Glomerular visceral epithelial cell (primary cell): ENCODE measurements at regions not wholly inside any gene's neighbourhood (a gene's known extent, or its start where the extent isn't known, plus 50 kb on each side); places are given as distances from the start of the nearest gene placed in this dataset.
A peak's percentile ranks its signal among the peaks of the same experiment; 100 is the strongest.
"Not testable (repeated sequence)": the region's sequence is repeated elsewhere in the genome, so short reads cannot be mapped to it uniquely, and the experiment has no call there.

Experiments used
- DNase-seq: peaks from one replicate; pipeline ENCODE4 v3.0.0-alpha.2; 2016; ENCODE audit errors: extremely low spot score

DNA sequence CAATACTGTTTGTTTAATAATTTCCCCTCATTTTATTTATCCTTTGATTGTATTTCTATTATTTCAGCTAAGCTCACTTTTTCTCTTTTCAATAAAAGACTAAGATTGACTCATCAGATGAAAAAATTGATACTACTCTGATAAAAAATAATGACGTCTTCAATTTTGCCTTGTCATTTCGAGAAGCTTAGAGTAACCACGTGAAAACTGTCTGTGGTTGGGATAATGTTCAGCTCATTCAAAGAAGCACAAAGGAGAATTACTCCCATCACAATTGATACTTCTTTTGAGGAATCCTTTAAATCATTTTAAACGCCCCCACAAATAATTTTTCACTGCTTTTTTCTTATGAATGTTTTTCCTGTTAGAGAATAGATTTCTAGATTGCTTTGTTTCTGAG is 318.7 kb upstream of the SLITRK1 start:
- DNase-seq: no peak

DNA sequence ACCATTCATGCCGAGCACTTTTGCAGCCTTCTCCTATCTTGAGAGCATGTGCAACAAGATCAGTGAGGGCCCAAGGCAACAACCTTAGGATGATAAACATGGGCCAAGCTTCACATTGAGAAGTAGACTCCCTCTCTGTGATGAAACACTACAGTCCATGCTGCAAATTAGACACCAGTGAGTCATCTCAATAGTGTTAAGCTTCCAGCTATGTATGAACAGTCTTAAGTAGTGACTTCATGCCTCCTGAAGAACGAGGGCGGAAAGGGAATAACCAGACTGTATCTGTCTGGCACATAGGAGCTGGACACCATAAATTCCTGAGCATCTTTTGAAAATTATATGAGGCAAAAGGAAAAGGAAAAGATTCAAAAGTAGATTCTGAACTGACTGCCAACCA is 309.9 kb upstream of the SLITRK1 start:
- peak; percentile 83 for DNase-seq

DNA sequence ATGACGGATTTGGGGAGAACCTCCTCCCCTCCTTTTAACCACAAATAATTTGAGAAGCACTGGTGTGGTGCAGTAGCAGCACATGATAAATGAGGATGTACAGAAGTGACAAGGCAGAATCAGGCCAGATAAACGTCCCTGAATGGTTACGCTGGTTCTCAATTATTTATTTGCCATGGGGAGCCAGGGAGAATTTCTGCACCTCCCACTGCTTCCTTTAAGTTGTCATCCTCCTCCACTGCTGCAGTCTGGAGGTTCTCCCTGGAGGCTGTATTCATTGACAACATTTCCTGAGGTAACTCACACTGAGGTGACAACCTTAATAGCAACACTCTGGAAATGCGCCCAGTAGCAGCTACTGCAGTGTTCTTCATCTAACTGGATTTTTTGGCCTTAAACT is 308.9 kb upstream of the SLITRK1 start:
- no peak for DNase-seq

DNA sequence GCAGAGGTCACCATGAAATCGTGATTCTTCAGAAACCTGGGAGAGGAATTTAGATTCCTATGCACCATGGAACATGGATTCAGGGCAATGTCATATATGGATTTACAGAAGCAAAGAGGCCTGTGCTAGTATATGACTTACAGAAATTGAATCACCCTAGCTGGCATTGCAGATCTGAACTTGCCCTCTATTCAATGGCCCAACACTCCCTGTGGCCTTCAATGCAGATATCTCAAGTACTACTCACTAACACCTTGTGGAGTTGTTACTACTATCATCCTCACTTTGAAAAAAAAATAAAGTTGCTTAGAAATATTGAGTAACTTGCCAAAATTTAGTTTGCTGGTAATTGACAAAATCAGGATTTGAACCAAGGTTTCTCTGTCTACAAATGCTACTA is 305.4 kb upstream of the SLITRK1 start:
- DNase-seq: no peak

DNA sequence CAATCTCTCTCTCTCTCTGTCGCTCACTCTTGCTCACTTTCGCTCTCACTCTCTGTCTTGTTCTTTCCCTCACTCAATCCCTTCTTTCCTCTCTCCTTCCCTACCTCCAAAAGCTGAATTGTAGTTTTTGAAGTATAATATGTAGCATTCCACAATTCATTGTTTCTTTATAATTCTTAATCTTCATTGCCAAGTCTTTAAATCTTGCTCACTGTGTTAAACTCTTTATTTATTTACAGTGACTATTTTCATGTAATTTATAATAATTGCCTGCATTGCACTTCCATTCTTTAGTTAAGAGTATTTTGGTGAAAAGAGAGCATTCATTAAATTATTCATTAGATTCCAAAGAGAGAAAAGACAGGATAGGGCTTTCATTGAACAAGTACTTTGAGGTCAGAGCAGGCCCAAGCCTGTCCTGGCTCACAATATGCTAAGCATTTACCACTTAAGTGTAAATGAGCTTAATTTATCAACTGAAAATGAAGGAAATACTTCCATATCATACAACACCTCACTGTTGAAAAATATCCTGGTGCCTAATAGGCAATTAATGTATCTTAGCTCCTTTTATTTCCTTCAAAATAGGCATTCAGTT is 257.4 kb upstream of the SLITRK1 start:
- no peak for DNase-seq

DNA sequence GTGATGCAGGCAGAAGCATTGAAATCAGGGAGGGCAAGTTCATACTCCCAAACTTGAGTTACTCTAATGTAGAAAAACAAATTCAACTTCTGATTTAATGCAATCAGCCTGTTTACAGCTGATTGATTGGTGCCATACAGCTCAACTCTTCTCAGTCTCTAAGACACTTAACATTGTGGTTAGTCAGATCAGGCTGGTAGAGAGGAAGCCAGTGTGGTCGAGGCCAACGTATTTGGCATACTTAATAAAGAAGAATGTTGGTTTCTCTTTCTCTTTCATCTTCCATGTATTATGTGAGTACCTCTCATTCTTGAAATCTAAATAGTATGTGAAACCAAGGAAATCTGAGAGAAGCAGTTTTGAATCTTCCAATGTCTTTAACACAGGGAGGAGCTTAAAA is 255.0 kb upstream of the SLITRK1 start:
- DNase-seq: peak; percentile 48

DNA sequence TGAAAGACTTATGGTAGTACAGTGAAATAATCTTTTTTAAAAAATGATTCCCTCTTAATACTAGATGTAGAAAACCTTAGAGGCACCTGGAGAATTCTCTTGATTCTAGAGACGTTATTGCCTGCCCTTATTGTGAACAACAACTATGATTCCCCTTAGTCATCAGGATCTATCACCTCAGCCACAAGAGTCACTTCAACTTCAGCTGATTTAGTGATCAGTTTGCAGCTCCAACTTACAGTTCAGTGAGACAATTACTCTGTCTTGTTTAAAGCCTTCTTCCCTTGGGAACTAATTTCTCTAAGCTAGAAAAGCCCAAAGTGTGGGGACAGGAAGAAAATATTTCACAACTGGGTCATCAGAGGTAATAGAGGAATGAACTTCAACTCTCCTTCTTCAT is 254.3 kb upstream of the SLITRK1 start:
- no peak for DNase-seq

DNA sequence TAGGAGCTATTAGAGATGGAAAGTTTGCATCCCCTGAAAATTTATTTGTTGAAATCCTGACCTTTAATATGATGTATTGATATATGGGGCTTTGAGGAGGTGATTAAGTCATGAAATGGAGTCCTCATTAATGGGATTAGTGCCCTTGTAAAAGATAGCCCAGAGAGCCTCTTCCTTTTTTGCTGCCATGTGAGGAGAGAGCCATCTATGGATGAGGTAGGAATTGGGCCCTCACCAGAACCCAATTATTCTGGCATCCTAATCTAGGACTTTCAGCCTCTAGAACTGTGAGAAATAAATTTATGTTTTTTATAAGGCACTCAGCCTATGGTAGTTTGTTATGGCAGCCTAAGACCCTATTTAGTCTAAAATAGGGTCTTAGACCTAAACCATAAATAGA is 250.2 kb upstream of the SLITRK1 start:
- no peak for DNase-seq

DNA sequence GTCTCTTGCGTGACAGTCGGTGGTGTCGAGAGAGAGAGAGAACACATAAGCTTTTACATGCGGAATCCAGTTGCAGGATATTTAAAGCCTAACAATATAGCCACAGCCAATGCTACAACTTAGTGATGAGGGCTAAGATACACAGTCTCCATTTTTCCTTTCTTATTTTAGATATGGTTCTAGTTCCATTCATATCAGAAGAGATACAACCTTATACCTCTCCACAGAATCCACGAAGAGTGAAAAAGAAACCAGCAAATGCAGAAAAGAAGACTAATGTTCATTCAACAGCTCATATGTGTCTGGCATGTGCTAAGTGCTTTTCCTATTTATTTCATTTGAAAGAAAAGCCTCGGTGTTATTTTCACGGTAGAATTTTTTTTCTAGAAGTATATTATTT is 249.0 kb upstream of the SLITRK1 start:
- no peak for DNase-seq

DNA sequence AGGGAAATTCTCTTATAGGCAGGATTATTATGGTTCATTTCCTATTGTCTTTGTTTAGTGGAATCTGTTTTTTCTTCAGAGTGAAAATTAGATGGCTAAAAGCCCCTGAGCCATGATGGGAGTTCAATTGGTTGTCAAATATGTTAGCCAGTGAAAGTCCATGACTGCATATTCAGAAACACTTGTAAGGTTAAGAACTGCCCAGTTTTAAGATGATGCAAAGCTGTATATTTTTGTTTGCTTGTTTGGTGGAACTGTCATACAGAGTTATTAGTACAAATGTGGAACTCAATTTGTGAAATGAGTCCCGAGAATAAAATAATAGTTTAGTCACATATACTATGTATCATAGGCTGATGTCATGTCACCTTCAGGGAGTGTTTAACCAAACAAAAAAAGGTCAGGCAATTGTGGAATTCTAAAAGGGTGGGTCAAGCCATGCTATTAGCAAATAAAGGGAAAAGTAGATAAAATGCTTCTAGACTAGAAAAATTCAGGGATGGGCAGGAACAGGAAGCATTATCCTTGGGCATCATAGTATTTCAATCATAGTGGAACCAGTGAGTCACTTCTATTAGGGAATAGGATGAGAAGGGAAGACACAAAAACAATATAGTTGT is 248.3 kb upstream of the SLITRK1 start:
- DNase-seq: no peak

DNA sequence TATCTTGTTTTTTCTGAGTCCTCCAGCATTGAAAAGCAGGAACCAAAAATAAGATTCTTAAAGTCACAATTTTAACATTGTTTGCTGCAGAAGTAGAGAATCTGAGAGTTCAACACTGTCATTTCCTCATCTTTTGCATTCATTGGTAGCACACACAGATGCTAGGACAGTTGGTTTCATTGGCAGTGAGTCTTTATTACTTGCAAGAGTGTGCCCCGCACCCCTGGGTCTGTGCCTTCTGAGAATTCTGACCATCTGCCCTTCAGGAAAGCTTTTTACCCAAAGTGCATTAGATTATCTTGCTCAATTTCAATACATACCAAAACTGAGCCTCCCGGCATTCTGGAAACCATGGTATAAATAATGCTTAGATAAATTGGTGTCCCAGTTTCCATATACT is 247.7 kb upstream of the SLITRK1 start:
- DNase-seq: no peak

DNA sequence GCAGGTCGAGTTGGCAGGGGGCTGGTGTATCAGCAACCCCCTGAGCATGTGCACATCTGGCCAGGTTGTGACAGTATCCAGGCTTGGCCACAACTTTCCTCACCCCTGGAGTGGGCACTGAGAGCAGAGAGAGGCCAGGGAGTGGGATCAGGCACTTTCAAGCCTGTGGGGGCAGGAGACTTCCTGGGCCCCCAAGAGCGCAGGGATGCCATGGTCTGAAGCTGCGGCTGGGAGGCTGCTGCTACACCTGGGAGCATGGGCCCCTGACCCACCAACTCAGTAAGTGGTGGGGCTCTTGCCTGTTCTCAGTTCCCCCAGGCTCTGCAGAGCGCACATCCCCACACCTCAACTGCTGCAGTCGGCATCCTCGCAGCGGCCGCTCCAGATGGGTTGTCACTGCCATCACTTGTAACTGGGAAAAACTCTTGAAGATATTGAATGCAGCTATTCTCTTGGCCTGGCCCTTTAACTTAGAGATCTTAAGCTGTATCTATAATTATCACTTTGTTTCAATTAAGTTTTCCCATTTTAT is 245.4 kb upstream of the SLITRK1 start:
- no peak for DNase-seq

DNA sequence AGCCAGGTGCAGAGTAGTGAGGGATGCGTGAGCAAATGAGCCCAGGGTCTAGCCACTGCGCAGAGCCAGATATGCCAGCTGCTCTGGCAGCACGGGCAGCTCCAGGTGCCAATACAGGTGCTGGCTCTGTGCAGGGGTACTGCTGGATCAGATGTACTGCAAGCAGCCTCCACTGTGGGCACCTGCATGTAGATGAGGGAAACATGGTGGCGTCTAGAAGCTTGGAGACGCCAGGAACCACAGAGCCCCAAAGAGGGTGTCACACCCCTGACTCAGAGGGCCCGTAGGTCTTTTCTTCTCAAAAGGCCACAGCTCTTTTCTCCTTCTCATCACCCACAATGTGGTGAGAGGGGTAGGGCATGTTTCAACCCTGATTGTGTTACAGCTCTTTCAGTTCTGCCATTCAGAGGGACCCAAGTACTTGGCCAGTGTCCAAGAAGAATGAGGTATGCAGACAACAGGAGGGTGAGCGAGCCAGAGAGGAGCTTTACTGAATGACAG is 244.4 kb upstream of the SLITRK1 start:
- peak; percentile 11 for DNase-seq

DNA sequence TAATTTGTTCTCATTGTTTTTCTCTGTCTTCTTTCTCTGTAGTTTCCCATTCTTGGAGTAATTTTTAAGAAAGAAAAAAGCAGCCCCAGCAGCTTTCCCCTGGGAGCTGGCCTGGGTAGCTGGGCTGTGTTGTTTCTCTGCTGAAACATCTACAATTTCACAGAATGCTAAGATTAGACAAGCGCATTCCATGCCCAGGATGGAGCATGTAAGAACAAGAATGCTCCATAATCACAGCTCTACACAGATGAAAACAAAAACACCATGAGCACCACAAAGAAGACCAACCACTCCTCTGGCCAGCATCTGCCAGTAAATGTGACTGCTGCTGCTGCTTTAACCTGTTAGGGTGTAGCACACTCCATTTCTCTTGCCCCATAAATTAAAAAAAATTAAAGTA is 239.2 kb upstream of the SLITRK1 start:
- DNase-seq: no peak

DNA sequence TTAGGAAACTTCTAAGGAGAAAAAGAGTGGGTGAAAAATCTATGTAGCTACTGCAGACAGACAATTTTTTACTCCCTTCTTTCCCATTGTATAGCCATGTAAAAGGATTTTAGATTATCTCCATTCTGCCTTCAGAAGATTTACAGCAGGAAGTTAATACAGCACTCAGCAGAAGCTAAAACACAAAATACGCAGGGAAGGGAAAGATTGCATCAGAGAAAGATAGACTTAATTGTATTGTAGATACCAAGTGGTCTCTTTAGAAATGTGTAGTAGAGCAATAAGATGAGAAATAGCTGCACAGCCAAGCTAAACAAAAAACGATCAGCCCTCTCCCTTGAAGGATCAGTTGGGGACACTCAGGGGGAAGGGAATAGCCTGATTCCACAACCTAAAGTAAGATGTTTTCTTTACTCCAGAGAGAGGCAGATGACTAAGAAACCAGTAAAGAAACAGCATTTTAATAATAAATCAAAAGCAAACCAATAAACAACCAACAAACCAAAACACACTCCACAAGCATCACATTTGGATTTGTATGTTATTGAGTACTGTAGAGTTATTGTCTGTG is 236.7 kb upstream of the SLITRK1 start:
- no peak for DNase-seq

DNA sequence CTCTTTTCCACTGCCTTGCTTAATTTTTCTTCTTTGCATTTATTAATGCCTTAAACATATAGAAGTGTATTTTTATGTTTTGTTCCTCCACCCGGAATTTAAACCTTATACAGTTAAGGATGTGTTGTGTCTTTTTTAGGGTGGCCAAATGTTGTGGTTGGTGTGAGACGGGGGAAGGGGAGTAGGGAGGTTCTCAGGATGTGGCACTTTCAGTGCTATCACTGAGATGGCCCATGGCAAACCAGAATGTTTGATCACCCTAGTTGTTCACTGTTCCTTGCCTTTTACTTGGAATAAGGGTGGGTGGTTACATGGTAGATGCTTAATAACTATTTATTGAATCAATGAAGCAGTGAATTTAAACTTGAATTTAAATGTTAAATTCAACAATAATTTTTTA is 216.0 kb upstream of the SLITRK1 start:
- no peak for DNase-seq

DNA sequence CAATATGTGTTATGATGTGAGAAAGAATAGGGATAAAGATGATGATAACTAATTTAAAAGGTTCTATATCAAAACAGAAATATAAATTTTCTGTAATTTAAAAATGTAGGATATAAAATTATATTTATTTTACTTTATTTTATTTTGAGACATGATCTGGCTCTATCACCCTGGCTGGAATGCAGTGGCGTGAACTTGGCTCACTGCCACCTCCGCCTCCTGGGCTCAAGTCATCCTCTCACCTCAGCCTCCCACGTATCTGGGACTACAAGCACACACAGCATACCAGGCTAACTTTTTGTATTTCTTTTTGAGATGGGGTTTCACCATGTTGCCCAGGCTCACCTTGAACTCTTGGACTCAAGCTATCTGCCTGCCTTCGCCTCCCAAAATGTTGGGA is 214.9 kb upstream of the SLITRK1 start:
- no peak for DNase-seq

DNA sequence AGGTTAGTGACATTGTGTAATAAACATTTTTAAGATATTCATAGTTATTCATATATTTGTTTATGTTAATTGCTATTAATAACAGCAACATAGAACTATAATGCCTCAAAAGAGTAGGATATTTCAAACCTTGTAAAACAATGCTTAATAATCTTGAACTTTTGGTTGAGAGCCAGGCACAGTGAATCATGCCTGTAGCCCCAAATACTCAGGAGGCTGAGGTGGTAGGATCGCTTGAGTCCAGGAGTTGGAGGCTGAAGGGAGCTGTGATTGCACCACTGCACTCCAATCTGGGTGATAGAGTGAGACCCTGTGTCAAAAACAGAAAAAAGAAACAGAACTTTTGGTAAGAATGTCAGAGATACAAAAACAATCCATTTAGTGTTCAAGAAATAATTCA is 213.9 kb upstream of the SLITRK1 start:
- no peak for DNase-seq

DNA sequence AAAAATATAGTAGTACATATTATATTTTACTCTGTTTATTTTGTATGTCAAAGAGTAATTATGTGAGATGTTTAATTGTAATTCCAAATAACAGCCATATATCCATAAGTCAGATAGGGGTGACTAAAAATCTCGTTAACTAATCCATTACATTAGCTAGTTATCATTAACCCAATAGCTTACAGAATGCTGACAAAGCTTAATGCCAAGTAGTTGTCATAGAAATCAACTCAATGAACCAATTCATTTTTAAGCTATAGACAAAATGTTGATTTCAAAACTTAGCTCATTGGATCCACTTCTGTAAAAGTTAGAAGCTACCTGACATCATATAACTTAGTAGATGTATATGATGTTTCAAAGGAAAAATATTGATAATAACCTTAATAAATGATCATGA is 206.7 kb upstream of the SLITRK1 start:
- no peak for DNase-seq

DNA sequence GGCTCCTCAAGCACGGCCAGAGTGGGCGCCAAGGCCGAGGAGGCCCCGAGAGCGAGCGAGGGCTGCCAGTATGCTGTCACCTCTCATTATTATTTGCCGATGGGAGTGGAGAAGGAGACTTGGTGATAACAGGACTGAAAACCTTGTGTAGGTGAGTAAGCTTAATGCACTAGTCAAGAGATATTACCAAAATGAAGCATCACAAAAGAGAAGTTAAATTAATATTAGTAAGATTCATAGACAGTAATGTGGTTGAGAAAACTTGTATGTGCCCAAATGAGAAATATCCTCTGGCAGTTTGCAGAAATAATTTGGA is 204.5 kb upstream of the SLITRK1 start:
- no peak for DNase-seq

DNA sequence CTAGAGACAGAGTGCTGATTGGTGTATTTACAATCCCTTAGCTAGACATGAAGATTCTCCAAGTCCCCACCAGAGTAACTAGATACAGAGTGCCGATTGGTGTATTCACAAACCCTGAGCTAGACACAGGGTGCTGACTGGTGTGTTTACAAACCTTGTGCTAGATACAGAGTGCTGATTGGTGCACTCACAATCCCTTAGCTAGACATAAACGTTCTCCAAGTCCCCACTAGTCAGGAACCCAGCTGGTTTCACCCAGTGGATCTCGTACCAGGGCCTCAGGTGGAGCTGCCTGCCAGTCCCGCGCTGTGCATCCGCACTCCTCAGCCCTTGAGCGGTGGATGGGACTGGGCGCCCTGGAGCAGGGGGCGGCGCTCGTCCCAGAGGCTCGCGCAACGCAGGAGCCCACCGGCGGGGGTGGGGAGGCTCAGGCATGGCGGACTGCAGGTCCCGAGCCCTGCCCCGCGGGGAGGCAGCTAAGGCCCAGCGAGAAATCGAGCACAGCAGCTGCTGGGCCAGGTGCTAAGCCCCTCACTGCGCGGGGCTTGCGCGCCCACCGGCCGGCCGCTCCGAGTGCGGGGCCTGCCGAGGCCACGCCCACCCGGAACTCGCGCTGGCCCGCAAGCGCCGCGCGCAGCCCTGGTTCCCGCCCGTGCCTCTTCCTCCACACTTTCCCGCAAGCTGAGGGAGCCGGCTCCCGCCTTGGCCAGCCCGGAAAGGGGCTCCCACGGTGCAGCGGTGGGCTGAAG is 204.0 kb upstream of the SLITRK1 start:
- not testable (repeated sequence) for DNase-seq

DNA sequence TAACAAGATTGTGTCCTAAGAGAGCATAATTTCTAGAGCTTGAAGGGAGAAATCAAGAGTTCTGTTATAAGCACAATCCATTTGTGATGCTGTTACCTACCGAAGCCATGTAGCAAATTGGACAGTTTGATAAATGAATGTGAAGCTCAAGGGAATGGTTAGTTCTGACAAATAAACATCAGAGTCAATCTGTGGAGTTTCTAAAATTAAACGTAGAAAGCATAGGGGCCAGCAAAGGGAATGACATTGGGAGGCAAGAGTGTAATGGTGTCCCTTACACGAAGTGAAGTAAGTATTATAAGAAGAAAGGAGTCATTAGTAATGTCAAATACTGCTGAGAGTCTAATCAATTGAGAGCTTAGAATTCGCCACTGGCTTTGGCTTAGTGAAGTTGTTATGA is 200.2 kb upstream of the SLITRK1 start:
- DNase-seq: no peak
